ENCODE measurements at regions not wholly inside any gene's neighbourhood (a gene's known extent, or its start where the extent isn't known, plus 50 kb on each side); places are given as distances from the start of the nearest gene placed in this dataset.

DNA sequence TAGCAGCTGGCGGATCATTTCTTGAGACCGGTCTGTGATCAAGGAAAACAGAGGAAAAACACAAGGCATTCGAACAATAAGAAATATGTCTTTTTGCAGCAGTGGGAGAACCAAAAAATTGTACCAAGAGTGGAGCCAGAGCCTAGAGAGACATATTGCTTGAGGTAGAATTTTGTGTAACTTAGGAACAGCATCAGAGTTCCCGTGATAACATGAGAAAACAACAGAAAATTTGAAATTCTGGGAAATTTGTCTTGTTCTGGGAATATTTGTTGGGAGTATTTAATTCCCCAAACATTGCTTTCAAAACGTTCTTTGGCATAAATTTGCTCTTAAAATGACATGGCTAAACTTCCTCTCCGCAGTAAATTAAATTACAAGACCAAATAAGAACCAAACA is 267.5 kb downstream of the GPD2 start:
- TF ChIP-seq, protein P1, sequence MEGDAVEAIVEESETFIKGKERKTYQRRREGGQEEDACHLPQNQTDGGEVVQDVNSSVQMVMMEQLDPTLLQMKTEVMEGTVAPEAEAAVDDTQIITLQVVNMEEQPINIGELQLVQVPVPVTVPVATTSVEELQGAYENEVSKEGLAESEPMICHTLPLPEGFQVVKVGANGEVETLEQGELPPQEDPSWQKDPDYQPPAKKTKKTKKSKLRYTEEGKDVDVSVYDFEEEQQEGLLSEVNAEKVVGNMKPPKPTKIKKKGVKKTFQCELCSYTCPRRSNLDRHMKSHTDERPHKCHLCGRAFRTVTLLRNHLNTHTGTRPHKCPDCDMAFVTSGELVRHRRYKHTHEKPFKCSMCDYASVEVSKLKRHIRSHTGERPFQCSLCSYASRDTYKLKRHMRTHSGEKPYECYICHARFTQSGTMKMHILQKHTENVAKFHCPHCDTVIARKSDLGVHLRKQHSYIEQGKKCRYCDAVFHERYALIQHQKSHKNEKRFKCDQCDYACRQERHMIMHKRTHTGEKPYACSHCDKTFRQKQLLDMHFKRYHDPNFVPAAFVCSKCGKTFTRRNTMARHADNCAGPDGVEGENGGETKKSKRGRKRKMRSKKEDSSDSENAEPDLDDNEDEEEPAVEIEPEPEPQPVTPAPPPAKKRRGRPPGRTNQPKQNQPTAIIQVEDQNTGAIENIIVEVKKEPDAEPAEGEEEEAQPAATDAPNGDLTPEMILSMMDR (IDR thresholded peaks at IDR 0.05) = no peak
- no peak for TF ChIP-seq EP300 (IDR thresholded peaks at IDR 0.05)
- no peak for TF ChIP-seq POLR2A (IDR thresholded peaks at IDR 0.05)

Data from tibial nerve (tissue), 4 donors.